Activated naive CD4-positive, alpha-beta T cell treated with anti-CD3 and anti-CD28 coated beads, Interleukin-2, amount 10 ng/mL, durations not matched to agents 7 days and 5 days (primary cell): ENCODE measurements at regions not wholly inside any gene's neighbourhood (a gene's known extent, or its start where the extent isn't known, plus 50 kb on each side); places are given as distances from the start of the nearest gene placed in this dataset.

Experiments
- CTCF ChIA-PET: fragments of 350-600 bp; sonication (Branson Sonifier 250); formaldehyde crosslinking; loops from one replicate; lab custom pipeline; 2021; ENCODE audit warnings: antibody characterized with exemption; lab: Charles Lee
- DNase-seq: peaks from one replicate; pipeline ENCODE4 v3.0.0-alpha.2; 2020
- H3K27ac Mint-ChIP-seq: one replicate; pipeline ENCODE4 v1.8.0; 2021; ENCODE audit warnings: mild to moderate bottlenecking, moderate library complexity, mixed read lengths
- H3K27me3 Mint-ChIP-seq: one replicate; pipeline ENCODE4 v1.8.0; 2021; ENCODE audit warnings: mild to moderate bottlenecking, mixed read lengths
- H3K36me3 Mint-ChIP-seq: one replicate; pipeline ENCODE4 v1.8.0; 2021; ENCODE audit warnings: mixed read lengths
- H3K4me1 Mint-ChIP-seq: one replicate; pipeline ENCODE4 v1.8.0; 2021; ENCODE audit warnings: mixed read lengths
- H3K4me3 Mint-ChIP-seq: one replicate; pipeline ENCODE4 v1.8.0; 2021; ENCODE audit warnings: mild to moderate bottlenecking, moderate library complexity, mixed read lengths
- H3K9me3 Mint-ChIP-seq: one replicate; pipeline ENCODE4 v1.8.0; 2021; ENCODE audit warnings: mixed read lengths

- Mint-ChIP-seq H3K36me3 (no peaks in the 10 kb centered on the region), H3K27ac (no peak overlapping the region), H3K9me3 (no peaks in the 10 kb centered on the region), H3K27me3 (peaks cover 5% of the 10 kb centered on the region), H3K4me3 (no peak overlapping the region), H3K4me1 (no peaks in the 10 kb centered on the region)
- CTCF ChIA-PET: no interaction called here
- DNase-seq: no peak
These were observed 101.0 kb upstream of the SPACA1 start for GRCh38 chr6:87946669-87947068.

- H3K4me1 Mint-ChIP-seq: no peaks in the 10 kb centered on the region
- no peaks in the 10 kb centered on the region for H3K36me3 Mint-ChIP-seq
- H3K27me3 Mint-ChIP-seq: peaks cover 8% of the 10 kb centered on the region
- H3K9me3 Mint-ChIP-seq: no peaks in the 10 kb centered on the region
- no peak for DNase-seq
- no peak overlapping the region for H3K27ac Mint-ChIP-seq
- CTCF ChIA-PET: no interaction called here
- H3K4me3 Mint-ChIP-seq: no peak overlapping the region
These were observed 101.7 kb upstream of the SPACA1 start for GRCh38 chr6:87945966-87946365.

- H3K27me3 Mint-ChIP-seq: peaks cover 8% of the 10 kb centered on the region
- CTCF ChIA-PET: no interaction called here
These were observed 102.5 kb upstream of the SPACA1 start for GRCh38 chr6:87945181-87945580.

GRCh38 chr6:87944541-87944954 is 103.1 kb upstream of the SPACA1 start:
- Mint-ChIP-seq H3K4me3 (no peak overlapping the region), H3K4me1 (no peaks in the 10 kb centered on the region), H3K36me3 (no peaks in the 10 kb centered on the region), H3K27me3 (peaks cover 8% of the 10 kb centered on the region), H3K9me3 (no peaks in the 10 kb centered on the region), H3K27ac (no peak overlapping the region)
- DNase-seq: no peak
- CTCF ChIA-PET: no interaction called here

More at GRCh38 chr6:87945181-87945580, 102.5 kb upstream of the SPACA1 start:
- Mint-ChIP-seq H3K4me3 (no peak overlapping the region), H3K9me3 (no peaks in the 10 kb centered on the region), H3K4me1 (no peaks in the 10 kb centered on the region), H3K36me3 (no peaks in the 10 kb centered on the region), H3K27ac (no peak overlapping the region)
- no peak for DNase-seq

- Mint-ChIP-seq H3K9me3 (no peaks in the 10 kb centered on the region), H3K27ac (no peak overlapping the region), H3K36me3 (no peaks in the 10 kb centered on the region), H3K4me3 (no peak overlapping the region), H3K27me3 (peaks cover 8% of the 10 kb centered on the region), H3K4me1 (no peaks in the 10 kb centered on the region)
- CTCF ChIA-PET: no interaction called here
- no peak for DNase-seq
These were observed 104.5 kb upstream of the SPACA1 start for GRCh38 chr6:87943191-87943590.

GRCh38 chr6:87941556-87942358 is 105.9 kb upstream of the SPACA1 start:
- CTCF ChIA-PET: no interaction called here
- DNase-seq: no peak
- Mint-ChIP-seq H3K27me3 (peaks cover 8% of the 10 kb centered on the region), H3K9me3 (no peaks in the 10 kb centered on the region), H3K4me1 (no peaks in the 10 kb centered on the region), H3K4me3 (no peak overlapping the region), H3K36me3 (no peaks in the 10 kb centered on the region), H3K27ac (no peak overlapping the region)

- no peaks in the 10 kb centered on the region for H3K36me3 Mint-ChIP-seq
- DNase-seq: no peak
- H3K4me3 Mint-ChIP-seq: no peak overlapping the region
- H3K4me1 Mint-ChIP-seq: no peaks in the 10 kb centered on the region
- peaks cover 13% of the 10 kb centered on the region for H3K27me3 Mint-ChIP-seq
- H3K9me3 Mint-ChIP-seq: no peaks in the 10 kb centered on the region
- CTCF ChIA-PET: no interaction called here
- no peak overlapping the region for H3K27ac Mint-ChIP-seq
These were observed 107.9 kb upstream of the SPACA1 start for GRCh38 chr6:87939776-87940175.

GRCh38 chr6:87938287-87938686 is 109.4 kb upstream of the SPACA1 start:
- Mint-ChIP-seq H3K27me3 (peaks cover 14% of the 10 kb centered on the region), H3K9me3 (no peaks in the 10 kb centered on the region), H3K36me3 (no peaks in the 10 kb centered on the region), H3K4me3 (no peak overlapping the region), H3K27ac (no peak overlapping the region), H3K4me1 (no peaks in the 10 kb centered on the region)
- no peak for DNase-seq
- CTCF ChIA-PET: no interaction called here

GRCh38 chr6:87936065-87936464 is 111.6 kb upstream of the SPACA1 start:
- H3K36me3 Mint-ChIP-seq: no peaks in the 10 kb centered on the region
- peaks cover 10% of the 10 kb centered on the region for H3K27me3 Mint-ChIP-seq
- no peak overlapping the region for H3K27ac Mint-ChIP-seq
- no peaks in the 10 kb centered on the region for H3K4me1 Mint-ChIP-seq
- no peaks in the 10 kb centered on the region for H3K9me3 Mint-ChIP-seq
- no peak overlapping the region for H3K4me3 Mint-ChIP-seq
- DNase-seq: no peak
- CTCF ChIA-PET: interaction anchor here (1.6 kb wide), 1 partner anchor 10 kb away, joined by 3 read pairs; no protein-coding TSS in a partner anchor

- DNase-seq: no peak
- Mint-ChIP-seq H3K4me1 (no peaks in the 10 kb centered on the region), H3K4me3 (no peak overlapping the region), H3K9me3 (no peaks in the 10 kb centered on the region), H3K27ac (no peak overlapping the region), H3K27me3 (peaks cover 10% of the 10 kb centered on the region), H3K36me3 (no peaks in the 10 kb centered on the region)
- CTCF ChIA-PET: interaction anchor here (1.6 kb wide), 1 partner anchor 10 kb away, joined by 3 read pairs; no protein-coding TSS in a partner anchor
These were observed 112.4 kb upstream of the SPACA1 start for GRCh38 chr6:87935196-87935595.

GRCh38 chr6:87932361-87932760 is 115.3 kb upstream of the SPACA1 start:
- Mint-ChIP-seq H3K4me3 (no peak overlapping the region), H3K27me3 (peaks cover 10% of the 10 kb centered on the region), H3K36me3 (no peaks in the 10 kb centered on the region), H3K27ac (no peak overlapping the region), H3K4me1 (no peaks in the 10 kb centered on the region), H3K9me3 (no peaks in the 10 kb centered on the region)
- CTCF ChIA-PET: no interaction called here
- no peak for DNase-seq

GRCh38 chr6:87929843-87930288 is 117.8 kb upstream of the SPACA1 start:
- H3K27ac Mint-ChIP-seq: no peak overlapping the region

GRCh38 chr6:87926687-87927086 is 121.0 kb upstream of the SPACA1 start:
- Mint-ChIP-seq H3K27ac (no peak overlapping the region), H3K4me3 (no peak overlapping the region), H3K27me3 (no peaks in the 10 kb centered on the region), H3K4me1 (no peaks in the 10 kb centered on the region), H3K9me3 (no peaks in the 10 kb centered on the region), H3K36me3 (no peaks in the 10 kb centered on the region)
- no peak for DNase-seq
- CTCF ChIA-PET: interaction anchor here (0.6 to 1.9 kb wide), 2 partner anchors 94 to 665 kb away, joined by 3 to 4 read pairs; no protein-coding TSS in a partner anchor

More at GRCh38 chr6:87929843-87930288, 117.8 kb upstream of the SPACA1 start:
- no peaks in the 10 kb centered on the region for H3K4me1 Mint-ChIP-seq
- H3K9me3 Mint-ChIP-seq: no peaks in the 10 kb centered on the region
- CTCF ChIA-PET: interaction anchor here (1.1 to 2.4 kb wide), 6 partner anchors 97 to 941 kb away, joined by 3 to 17 read pairs (median 4); no protein-coding TSS in a partner anchor
- no peaks in the 10 kb centered on the region for H3K36me3 Mint-ChIP-seq
- peaks cover 4% of the 10 kb centered on the region for H3K27me3 Mint-ChIP-seq
- H3K4me3 Mint-ChIP-seq: no peak overlapping the region
- peak; percentile 72 for DNase-seq

GRCh38 chr6:87926072-87926471 is 121.6 kb upstream of the SPACA1 start:
- CTCF ChIA-PET: interaction anchor here (0.6 to 1.0 kb wide), 3 partner anchors 9 to 945 kb away, joined by 3 read pairs; no protein-coding TSS in a partner anchor
- Mint-ChIP-seq H3K27me3 (no peaks in the 10 kb centered on the region), H3K9me3 (no peaks in the 10 kb centered on the region), H3K4me1 (no peaks in the 10 kb centered on the region), H3K27ac (no peak overlapping the region), H3K36me3 (no peaks in the 10 kb centered on the region), H3K4me3 (no peak overlapping the region)
- DNase-seq: no peak
